ENCODE measurements at regions not wholly inside any gene's neighbourhood (a gene's known extent, or its start where the extent isn't known, plus 50 kb on each side); places are given as distances from the start of the nearest gene placed in this dataset.

- peak; percentile 45 for TF ChIP-seq REST (IDR thresholded peaks at IDR 0.05; ENCODE audit: borderline replicate concordance)
- no peak for TF ChIP-seq REST (CRISPR knock-in tag; IDR thresholded peaks at IDR 0.05; ENCODE audit: low read depth)
- TF ChIP-seq CREB3L1 (IDR thresholded peaks at IDR 0.05; ENCODE audit: borderline replicate concordance, low read depth), result no peak
Observed at GRCh38 chr2:118527571-118527970, 319.9 kb downstream of the EN1 start (continued).

Measured in K562 (cell line).